Sciatic nerve (tissue), 2 donors: ENCODE measurements at regions not wholly inside any gene's neighbourhood (a gene's known extent, or its start where the extent isn't known, plus 50 kb on each side); places are given as distances from the start of the nearest gene placed in this dataset.
"Not testable (repeated sequence)": the region's sequence is repeated elsewhere in the genome, so short reads cannot be mapped to it uniquely, and the experiment has no call there.

Source experiments
- ATAC-seq: fragments of 200-7000 bp; cut with Tn5 transposase; one replicate; pipeline ENCODE4 v1.9.1; 2020; ENCODE audit warnings: mild to moderate bottlenecking, moderate library complexity
- DNase-seq: peaks from one replicate; pipeline ENCODE4 v3.0.0-alpha.2; 2020; ENCODE audit warnings: low spot score
- intact Hi-C: fragments of 100-400 bp; cut with DNase I; formaldehyde crosslinking; loops from one replicate; pipeline ENCODE4 v1.14.2; 2022
- donor health status: DM: no; HTN: no; CAD: no.
- donor health status: DM: no; HTN: no; CAD: no.

GRCh38 chr13:99071666-99072065, 93.8 kb upstream of the DOCK9 start:
- DNase-seq (no peak), ATAC-seq (no peak)
- intact Hi-C loops, result no loop called here

- DNase-seq (no peak), ATAC-seq (no peak)
- intact Hi-C loops, result no loop called here
These were observed 94.5 kb upstream of the DOCK9 start for GRCh38 chr13:99072356-99072755.

- no peak for DNase-seq
- intact Hi-C loops, result no loop called here
- no peak for ATAC-seq
These were observed 95.1 kb upstream of the DOCK9 start for GRCh38 chr13:99072941-99073340.

GRCh38 chr13:99074693-99075092, 96.8 kb upstream of the DOCK9 start:
- ATAC-seq, result no peak
- no peak for DNase-seq
- intact Hi-C loops, result no loop called here

GRCh38 chr13:99075268-99076191, 97.7 kb upstream of the DOCK9 start:
- intact Hi-C loops, result no loop called here
- DNase-seq (no peak), ATAC-seq (no peak)

GRCh38 chr13:99078017-99078771, 100.3 kb upstream of the DOCK9 start:
- intact Hi-C loops, result no loop called here
- ATAC-seq (no peak), DNase-seq (no peak)

- intact Hi-C loops, result no loop called here
- no peak for ATAC-seq
- DNase-seq, result no peak
These were observed 102.3 kb upstream of the DOCK9 start for GRCh38 chr13:99080131-99080530.

GRCh38 chr13:99083981-99084380, 106.1 kb upstream of the DOCK9 start:
- intact Hi-C loops, result no loop called here
- ATAC-seq, result no peak
- DNase-seq, result no peak

GRCh38 chr13:99085139-99085807, 107.4 kb upstream of the DOCK9 start:
- ATAC-seq, result no peak
- DNase-seq, result no peak
- intact Hi-C loops, result no loop called here

GRCh38 chr13:99085808-99086266, 108.0 kb upstream of the DOCK9 start:
- ATAC-seq (no peak), DNase-seq (no peak)
- intact Hi-C loops, result no loop called here

- DNase-seq (peak; percentile 69), ATAC-seq (peak; percentile 13)
- intact Hi-C loops, result no loop called here
These were observed 108.6 kb upstream of the DOCK9 start for GRCh38 chr13:99086267-99087097.

- intact Hi-C loops, result no loop called here
These were observed 109.5 kb upstream of the DOCK9 start for GRCh38 chr13:99087098-99087953.

GRCh38 chr13:99087954-99088491, 110.2 kb upstream of the DOCK9 start:
- DNase-seq (no peak), ATAC-seq (peak; percentile 49)
- intact Hi-C loops, result no loop called here

More at GRCh38 chr13:99087098-99087953, 109.5 kb upstream of the DOCK9 start:
- DNase-seq, result peak; percentile 94
- peak; percentile 98 for ATAC-seq

- intact Hi-C loops, result no loop called here
- ATAC-seq, result no peak
- no peak for DNase-seq
These were observed 106.7 kb upstream of the UBAC2 start for GRCh38 chr13:99093997-99094396.

GRCh38 chr13:99101831-99102230, 98.8 kb upstream of the UBAC2 start:
- DNase-seq, ATAC-seq, intact Hi-C loops: not testable (repeated sequence)

GRCh38 chr13:99103536-99103935, 97.1 kb upstream of the UBAC2 start:
- DNase-seq (no peak), ATAC-seq (no peak)
- intact Hi-C loops, result no loop called here

GRCh38 chr13:99104396-99104795, 96.3 kb upstream of the UBAC2 start:
- intact Hi-C loops, result no loop called here
- ATAC-seq (no peak), DNase-seq (no peak)

GRCh38 chr13:99105160-99105559, 95.5 kb upstream of the UBAC2 start:
- DNase-seq, result no peak
- no peak for ATAC-seq
- intact Hi-C loops, result no loop called here
